Activated naive CD8-positive, alpha-beta T cell treated with anti-CD3 and anti-CD28 coated beads, Interleukin-2, amount 10 ng/mL, durations not matched to agents 7 days and 5 days (primary cell): ENCODE measurements at regions not wholly inside any gene's neighbourhood (a gene's known extent, or its start where the extent isn't known, plus 50 kb on each side); places are given as distances from the start of the nearest gene placed in this dataset.
"Not testable (repeated sequence)": the region's sequence is repeated elsewhere in the genome, so short reads cannot be mapped to it uniquely, and the experiment has no call there.

Experiments used
- ATAC-seq: fragments of 150-1000 bp; cut with Tn5 transposase; one replicate; pipeline ENCODE4 v1.10.0; 2021; ENCODE audit warnings: low read depth, moderate library complexity
- POLR2A ChIA-PET: fragments of 350-600 bp; sonication (Branson Sonifier 250); formaldehyde crosslinking; loops from one replicate; lab custom pipeline; 2021; ENCODE audit warnings: antibody characterized with exemption; lab: Charles Lee
- DNase-seq: peaks from one replicate; pipeline ENCODE4 v3.0.0; 2021
- H3K27ac Mint-ChIP-seq: one replicate; pipeline ENCODE4 v1.8.0; 2022; ENCODE audit warnings: mild to moderate bottlenecking, mixed read lengths
- H3K27me3 Mint-ChIP-seq: one replicate; pipeline ENCODE4 v1.8.0; 2022; ENCODE audit warnings: mild to moderate bottlenecking, moderate library complexity, mixed read lengths
- H3K36me3 Mint-ChIP-seq: one replicate; pipeline ENCODE4 v1.8.0; 2021; ENCODE audit warnings: mild to moderate bottlenecking, mixed read lengths
- H3K4me1 Mint-ChIP-seq: one replicate; pipeline ENCODE4 v1.8.0; 2021; ENCODE audit warnings: mixed read lengths
- H3K4me3 Mint-ChIP-seq: one replicate; pipeline ENCODE4 v1.8.0; 2022; ENCODE audit warnings: mild to moderate bottlenecking, moderate library complexity, mixed read lengths
- H3K9me3 Mint-ChIP-seq: one replicate; pipeline ENCODE4 v1.8.0; 2021; ENCODE audit warnings: mixed read lengths

- DNase-seq: no peak
- Mint-ChIP-seq H3K9me3 (peaks cover 5% of the 10 kb centered on the region), H3K27ac (no peak overlapping the region), H3K27me3 (no peaks in the 10 kb centered on the region), H3K4me1 (no peaks in the 10 kb centered on the region), H3K4me3 (no peak overlapping the region), H3K36me3 (no peaks in the 10 kb centered on the region)
- no peak for ATAC-seq
- POLR2A ChIA-PET: no interaction called here
Measured at GRCh38 chr5:17374973-17375742, 122.9 kb upstream of the TAF11L2 start.

GRCh38 chr5:17375886-17376285 is 122.1 kb upstream of the TAF11L2 start:
- H3K36me3 Mint-ChIP-seq, H3K9me3 Mint-ChIP-seq, POLR2A ChIA-PET, H3K27ac Mint-ChIP-seq, H3K27me3 Mint-ChIP-seq, DNase-seq, H3K4me3 Mint-ChIP-seq, ATAC-seq, H3K4me1 Mint-ChIP-seq: not testable (repeated sequence)

GRCh38 chr5:17378346-17378997 is 119.6 kb upstream of the TAF11L2 start:
- no peaks in the 10 kb centered on the region for H3K4me1 Mint-ChIP-seq
- H3K27ac Mint-ChIP-seq: no peak overlapping the region
- H3K4me3 Mint-ChIP-seq: no peak overlapping the region
- no peak for ATAC-seq
- POLR2A ChIA-PET: no interaction called here
- H3K9me3 Mint-ChIP-seq: peaks cover 3% of the 10 kb centered on the region
- no peak for DNase-seq
- H3K27me3 Mint-ChIP-seq: no peaks in the 10 kb centered on the region
- no peaks in the 10 kb centered on the region for H3K36me3 Mint-ChIP-seq

- ATAC-seq (no peak), DNase-seq (no peak)
- H3K9me3 Mint-ChIP-seq: peaks cover 3% of the 10 kb centered on the region
- H3K36me3 Mint-ChIP-seq: no peaks in the 10 kb centered on the region
- H3K27ac Mint-ChIP-seq: no peak overlapping the region
- no peaks in the 10 kb centered on the region for H3K4me1 Mint-ChIP-seq
- H3K4me3 Mint-ChIP-seq: no peak overlapping the region
- no peaks in the 10 kb centered on the region for H3K27me3 Mint-ChIP-seq
- POLR2A ChIA-PET: no interaction called here
Measured at GRCh38 chr5:17379100-17379951, 118.7 kb upstream of the TAF11L2 start.

- no peaks in the 10 kb centered on the region for H3K36me3 Mint-ChIP-seq
- no peak for DNase-seq
- no peak for ATAC-seq
- H3K27ac Mint-ChIP-seq: no peak overlapping the region
- POLR2A ChIA-PET: no interaction called here
- H3K27me3 Mint-ChIP-seq: no peaks in the 10 kb centered on the region
- H3K4me1 Mint-ChIP-seq: no peaks in the 10 kb centered on the region
- H3K9me3 Mint-ChIP-seq: peaks cover 3% of the 10 kb centered on the region
- H3K4me3 Mint-ChIP-seq: no peak overlapping the region
Measured at GRCh38 chr5:17381932-17382331, 116.1 kb upstream of the TAF11L2 start.

- ATAC-seq: no peak
- H3K4me1 Mint-ChIP-seq: no peaks in the 10 kb centered on the region
- no peak overlapping the region for H3K4me3 Mint-ChIP-seq
- H3K27me3 Mint-ChIP-seq: no peaks in the 10 kb centered on the region
- H3K27ac Mint-ChIP-seq: no peak overlapping the region
- DNase-seq: no peak
- H3K36me3 Mint-ChIP-seq: no peaks in the 10 kb centered on the region
- POLR2A ChIA-PET: no interaction called here
- H3K9me3 Mint-ChIP-seq: peaks cover 3% of the 10 kb centered on the region
Measured at GRCh38 chr5:17383526-17383925, 114.5 kb upstream of the TAF11L2 start.

GRCh38 chr5:17384181-17384580 is 113.8 kb upstream of the TAF11L2 start:
- Mint-ChIP-seq H3K27ac (no peak overlapping the region), H3K9me3 (peaks cover 3% of the 10 kb centered on the region), H3K4me3 (no peak overlapping the region), H3K36me3 (no peaks in the 10 kb centered on the region), H3K4me1 (no peaks in the 10 kb centered on the region), H3K27me3 (no peaks in the 10 kb centered on the region)
- DNase-seq (no peak), ATAC-seq (no peak)
- POLR2A ChIA-PET: no interaction called here

GRCh38 chr5:17388717-17389116 is 109.3 kb upstream of the TAF11L2 start:
- peaks cover 3% of the 10 kb centered on the region for H3K9me3 Mint-ChIP-seq
- no peak overlapping the region for H3K27ac Mint-ChIP-seq

GRCh38 chr5:17394086-17394485 is 103.9 kb upstream of the TAF11L2 start:
- POLR2A ChIA-PET: no interaction called here
- Mint-ChIP-seq H3K4me1 (no peaks in the 10 kb centered on the region), H3K9me3 (peaks cover 9% of the 10 kb centered on the region), H3K27ac (no peak overlapping the region), H3K4me3 (no peak overlapping the region), H3K36me3 (no peaks in the 10 kb centered on the region), H3K27me3 (no peaks in the 10 kb centered on the region)
- ATAC-seq (no peak), DNase-seq (no peak)

More at GRCh38 chr5:17388717-17389116, 109.3 kb upstream of the TAF11L2 start:
- DNase-seq (no peak), ATAC-seq (no peak)
- no peaks in the 10 kb centered on the region for H3K36me3 Mint-ChIP-seq
- no peaks in the 10 kb centered on the region for H3K4me1 Mint-ChIP-seq
- no peaks in the 10 kb centered on the region for H3K27me3 Mint-ChIP-seq
- H3K4me3 Mint-ChIP-seq: no peak overlapping the region
- POLR2A ChIA-PET: no interaction called here

GRCh38 chr5:17395106-17395880 is 102.7 kb upstream of the TAF11L2 start:
- Mint-ChIP-seq H3K36me3 (no peaks in the 10 kb centered on the region), H3K27ac (no peak overlapping the region), H3K27me3 (no peaks in the 10 kb centered on the region), H3K4me3 (no peak overlapping the region), H3K9me3 (peaks cover 9% of the 10 kb centered on the region), H3K4me1 (no peaks in the 10 kb centered on the region)
- POLR2A ChIA-PET: no interaction called here
- ATAC-seq: no peak
- no peak for DNase-seq

GRCh38 chr5:17396247-17396646 is 101.8 kb upstream of the TAF11L2 start:
- Mint-ChIP-seq H3K9me3 (peaks cover 9% of the 10 kb centered on the region), H3K4me3 (no peak overlapping the region), H3K27ac (no peak overlapping the region), H3K36me3 (no peaks in the 10 kb centered on the region), H3K4me1 (no peaks in the 10 kb centered on the region), H3K27me3 (no peaks in the 10 kb centered on the region)
- POLR2A ChIA-PET: no interaction called here
- ATAC-seq (no peak), DNase-seq (no peak)

- peaks cover 9% of the 10 kb centered on the region for H3K9me3 Mint-ChIP-seq
Measured at GRCh38 chr5:17398431-17398830, 99.6 kb upstream of the TAF11L2 start.

More at GRCh38 chr5:17398431-17398830, 99.6 kb upstream of the TAF11L2 start:
- POLR2A ChIA-PET: no interaction called here
- Mint-ChIP-seq H3K4me1 (no peaks in the 10 kb centered on the region), H3K27ac (no peak overlapping the region), H3K27me3 (no peaks in the 10 kb centered on the region), H3K36me3 (no peaks in the 10 kb centered on the region), H3K4me3 (no peak overlapping the region)
- no peak for ATAC-seq
- no peak for DNase-seq
